CD14-positive monocyte (primary cell): ENCODE measurements at regions not wholly inside any gene's neighbourhood (a gene's known extent, or its start where the extent isn't known, plus 50 kb on each side); places are given as distances from the start of the nearest gene placed in this dataset.

Experiments used
- DNase-seq, 3 donors: peaks; one replicate each; pipeline ENCODE4 v3.0.0-alpha.2; 2011 to 2022
- H2AFZ ChIP-seq: 2 replicates; pipeline ENCODE4 v1.6.0; 2012; ENCODE audit warnings: mild to moderate bottlenecking, low read depth, low read length, inconsistent platforms; ENCODE audit not compliant: insufficient read depth, poor library complexity, severe bottlenecking
- H3K27ac ChIP-seq, 2 donors: 1 replicate in 1 of 2; 2 replicates in 1 of 2; pipeline ENCODE4 v1.5.1; 2012 to 2013; ENCODE audit warnings: low read length in 2 of 2, control low read depth in 1 of 2, inconsistent platforms in 1 of 2, low read depth in 1 of 2, mild to moderate bottlenecking in 1 of 2
- H3K27me3 ChIP-seq, 2 donors: one replicate each; pipeline versions ENCODE4 v1.6.0 to v1.6.1; 2011 to 2013; ENCODE audit warnings: low read length in 2 of 2; ENCODE audit not compliant: control insufficient read depth in 2 of 2, insufficient read depth in 2 of 2
- H3K36me3 ChIP-seq, 2 donors: replicated peaks in 1 of 2; 1 replicate in 1 of 2; 2 replicates in 1 of 2; pipeline versions ENCODE4 v1.5.1 to v1.6.1; 2012 to 2013; ENCODE audit warnings: low read length in 2 of 2, control low read depth in 1 of 2, inconsistent platforms in 1 of 2, mild to moderate bottlenecking in 1 of 2; ENCODE audit not compliant: insufficient read depth in 2 of 2, control insufficient read depth in 1 of 2
- H3K4me1 ChIP-seq, 2 donors: 1 replicate in 1 of 2; 2 replicates in 1 of 2; pipeline versions ENCODE4 v1.5.1 to v1.6.1; 2012 to 2013; ENCODE audit warnings: low read length in 2 of 2, control low read depth in 1 of 2, inconsistent platforms in 1 of 2, mild to moderate bottlenecking in 1 of 2, moderate library complexity in 1 of 2; ENCODE audit not compliant: insufficient read depth in 2 of 2, control insufficient read depth in 1 of 2
- H3K4me2 ChIP-seq: replicated peaks from 2 replicates; pipeline ENCODE3; 2012; ENCODE audit warnings: low read length, moderate library complexity, mild to moderate bottlenecking; ENCODE audit not compliant: poor library complexity, severe bottlenecking; ENCODE audit errors: extremely low read depth
- H3K4me3 ChIP-seq, 3 experiments: fragments of 200-600 bp in 1 of 3; sonication (generic) in 1 of 3; replicated peaks in 1 of 3; 1 replicate in 2 of 3; 2 replicates in 1 of 3; pipeline ENCODE4 v1.5.1; 2011 to 2013; ENCODE audit warnings: low read length in 3 of 3, mild to moderate bottlenecking in 3 of 3, control low read depth in 2 of 3, low read depth in 2 of 3, inconsistent platforms in 1 of 3, moderate library complexity in 1 of 3
- H3K79me2 ChIP-seq: 2 replicates; pipeline ENCODE4 v1.6.0; 2012; ENCODE audit warnings: mild to moderate bottlenecking, control low read depth, inconsistent platforms, low read length, moderate library complexity; ENCODE audit not compliant: insufficient read depth
- H3K9ac ChIP-seq: 2 replicates; pipeline ENCODE4 v1.6.0; 2017; ENCODE audit warnings: low read length, mild to moderate bottlenecking; ENCODE audit not compliant: insufficient read depth, poor library complexity, severe bottlenecking
- H3K9me3 ChIP-seq, 2 donors: replicated peaks in 1 of 2; 1 replicate in 1 of 2; 2 replicates in 1 of 2; pipeline versions ENCODE4 v1.5.1 to v1.6.1; 2012 to 2013; ENCODE audit warnings: low read length in 2 of 2, control low read depth in 1 of 2; ENCODE audit not compliant: control insufficient read depth in 1 of 2, insufficient read depth in 1 of 2
- H4K20me1 ChIP-seq: 2 replicates; pipeline ENCODE4 v1.6.0; 2012; ENCODE audit warnings: mild to moderate bottlenecking, low read length, control low read depth, moderate library complexity; ENCODE audit not compliant: insufficient read depth
- H3K27ac Mint-ChIP-seq, 7 donors: one replicate each; pipeline ENCODE4 v1.8.0; 2020; ENCODE audit warnings: mild to moderate bottlenecking in 7 of 7, mixed read lengths in 7 of 7, moderate library complexity in 6 of 7, inconsistent platforms in 2 of 7
- H3K27me3 Mint-ChIP-seq, 3 donors: one replicate each; pipeline ENCODE4 v1.8.0; 2021 to 2022; ENCODE audit warnings: low read depth in 3 of 3, mild to moderate bottlenecking in 3 of 3, mixed read lengths in 3 of 3, moderate library complexity in 3 of 3, inconsistent platforms in 1 of 3
- H3K36me3 Mint-ChIP-seq, 2 donors: one replicate each; pipeline ENCODE4 v1.8.0; 2020; ENCODE audit warnings: mixed read lengths in 2 of 2, inconsistent platforms in 1 of 2, mild to moderate bottlenecking in 1 of 2
- H3K4me1 Mint-ChIP-seq: one replicate; pipeline ENCODE4 v1.8.0; 2020; ENCODE audit warnings: mild to moderate bottlenecking, mixed read lengths
- H3K4me3 Mint-ChIP-seq, 2 donors: one replicate each; pipeline ENCODE4 v1.8.0; 2020; ENCODE audit warnings: mild to moderate bottlenecking in 2 of 2, mixed read lengths in 2 of 2, moderate library complexity in 1 of 2
- H3K9me3 Mint-ChIP-seq, 7 donors: one replicate each; pipeline ENCODE4 v1.8.0; 2020 to 2022; ENCODE audit warnings: mixed read lengths in 7 of 7, mild to moderate bottlenecking in 6 of 7, moderate library complexity in 6 of 7, inconsistent platforms in 2 of 7
- CTCF ChIP-seq: fragments of 200-600 bp; IDR thresholded peaks from one replicate; pipeline ENCODE4 v1.8.0; 2022; ENCODE audit warnings: antibody characterized with exemption, mild to moderate bottlenecking
- WGBS: methylation state at CpG from one replicate; pipeline ENCODE4 v1.1.5; 2013; ENCODE audit warnings: missing lambda C conversion rate; ENCODE audit not compliant: insufficient coverage; 5-methylcytosine and 5-hydroxymethylcytosine counted together
- intact Hi-C, 2 donors: fragments of 100-400 bp; cut with micrococcal nuclease; formaldehyde crosslinking; loops; one replicate each; pipeline versions ENCODE4 v1.15.0 to v1.15.1; 2023

DNA sequence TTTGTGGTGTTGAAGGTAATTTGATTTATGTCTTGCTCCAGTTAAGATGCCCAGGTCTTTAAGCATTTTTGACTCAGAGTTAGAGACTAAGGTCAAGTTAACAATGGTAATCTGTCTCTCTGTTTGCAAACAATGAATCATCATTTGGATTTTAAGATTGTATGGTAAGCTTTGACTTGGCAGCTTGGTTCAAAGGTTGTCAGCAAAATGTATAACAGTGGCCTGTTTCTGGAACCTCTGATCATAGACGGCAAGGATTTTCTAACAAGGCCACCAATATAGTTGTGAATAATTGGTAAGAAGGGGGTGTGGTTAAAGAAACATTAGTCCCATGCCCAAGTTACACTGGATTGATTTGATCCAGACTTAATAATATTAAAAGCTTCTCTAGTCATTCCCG, 775.2 kb upstream of the GOLIM4 start:
- Histone ChIP-seq H3K4me3 (no peak overlapping the region), H3K27me3 (no peaks in the 10 kb centered on the region), H2AFZ (no peak overlapping the region), H3K79me2 (no peaks in the 10 kb centered on the region), H3K36me3 (no peaks in the 10 kb centered on the region), H3K4me2 (no peak overlapping the region), H3K4me1 (no peaks in the 10 kb centered on the region), H4K20me1 (no peaks in the 10 kb centered on the region), H3K9ac (no peak overlapping the region), H3K27ac (no peak overlapping the region), H3K9me3 (no peaks in the 10 kb centered on the region)
- Mint-ChIP-seq H3K4me1 (no peaks in the 10 kb centered on the region), H3K36me3 (no peaks in the 10 kb centered on the region), H3K4me3 (no peak overlapping the region), H3K27ac (no peak overlapping the region), H3K9me3 (no peaks in the 10 kb centered on the region), H3K27me3 (peaks cover 0 to 1% (median 0%) of the 10 kb centered on the region in 3 donors)
- WGBS, result no CpG with 5 or more reads among the region's 2 CpGs
- DNase-seq, result no peak
- no peak for TF ChIP-seq CTCF
- intact Hi-C loops, result no loop called here

- no peak overlapping the region for H2AFZ ChIP-seq
- WGBS, result no CpG with 5 or more reads among the region's 1 CpG
- no peaks in the 10 kb centered on the region for H3K27me3 ChIP-seq
- H3K9ac ChIP-seq, result no peak overlapping the region
- H3K4me3 ChIP-seq, result no peak overlapping the region
- intact Hi-C loops, result no loop called here
- Mint-ChIP-seq H3K27me3 (no peaks in the 10 kb centered on the region), H3K4me1 (no peaks in the 10 kb centered on the region), H3K9me3 (no peaks in the 10 kb centered on the region), H3K36me3 (no peaks in the 10 kb centered on the region), H3K27ac (no peak overlapping the region), H3K4me3 (no peak overlapping the region)
- peak; percentile 73 for TF ChIP-seq CTCF
- H3K27ac ChIP-seq, result no peak overlapping the region
- no peaks in the 10 kb centered on the region for H3K79me2 ChIP-seq
- no peaks in the 10 kb centered on the region for H3K9me3 ChIP-seq
- H3K4me1 ChIP-seq, result no peaks in the 10 kb centered on the region
- H4K20me1 ChIP-seq, result no peaks in the 10 kb centered on the region
- DNase-seq, result no peak
- no peak overlapping the region for H3K4me2 ChIP-seq
- H3K36me3 ChIP-seq, result no peaks in the 10 kb centered on the region
Measured at GRCh38 chr3:168865022-168865551, 769.4 kb upstream of the GOLIM4 start.
